ENCODE measurements at regions not wholly inside any gene's neighbourhood (a gene's known extent, or its start where the extent isn't known, plus 50 kb on each side); places are given as distances from the start of the nearest gene placed in this dataset.

DNA sequence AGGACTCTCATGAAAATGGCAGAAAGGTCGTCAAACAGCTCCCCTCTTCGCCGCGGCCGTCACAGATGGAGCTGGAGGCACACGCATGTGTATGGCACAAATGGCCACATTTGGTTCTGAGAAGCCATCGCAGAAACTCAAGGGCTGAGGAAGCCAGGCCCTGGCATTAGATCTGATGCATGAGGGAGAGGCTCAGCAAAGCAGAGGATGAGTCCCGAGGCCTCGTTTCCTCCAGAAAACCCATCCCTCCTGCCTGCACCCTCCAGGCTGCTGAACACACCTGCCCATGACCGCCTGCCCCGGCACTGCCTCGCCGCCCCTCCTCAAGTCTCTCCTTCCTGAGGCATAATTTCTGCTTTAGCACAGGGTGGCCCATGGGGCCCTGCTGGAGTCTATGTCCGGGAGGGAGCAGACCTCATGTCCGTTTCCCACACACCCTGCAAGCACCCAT is 240.3 kb downstream of the DLL1 start:
- H3K4me3 ChIP-seq = no peak overlapping the region
- intact Hi-C loops (cut with DNase I; ENCODE audit: low total_unique reads) = no loop called here
- no peaks in the 10 kb centered on the region for H3K27me3 ChIP-seq
- no peaks in the 10 kb centered on the region for H3K9me3 ChIP-seq
- WGBS, 2 donors = 73 to 87% methylated on average over 13 to 15 of the region's 15 CpGs
- no peak overlapping the region for H3K27ac ChIP-seq
- peaks cover 7% of the 10 kb centered on the region for H3K4me1 ChIP-seq
- DNase-seq = peak; percentile 9
- TF ChIP-seq, protein P1, sequence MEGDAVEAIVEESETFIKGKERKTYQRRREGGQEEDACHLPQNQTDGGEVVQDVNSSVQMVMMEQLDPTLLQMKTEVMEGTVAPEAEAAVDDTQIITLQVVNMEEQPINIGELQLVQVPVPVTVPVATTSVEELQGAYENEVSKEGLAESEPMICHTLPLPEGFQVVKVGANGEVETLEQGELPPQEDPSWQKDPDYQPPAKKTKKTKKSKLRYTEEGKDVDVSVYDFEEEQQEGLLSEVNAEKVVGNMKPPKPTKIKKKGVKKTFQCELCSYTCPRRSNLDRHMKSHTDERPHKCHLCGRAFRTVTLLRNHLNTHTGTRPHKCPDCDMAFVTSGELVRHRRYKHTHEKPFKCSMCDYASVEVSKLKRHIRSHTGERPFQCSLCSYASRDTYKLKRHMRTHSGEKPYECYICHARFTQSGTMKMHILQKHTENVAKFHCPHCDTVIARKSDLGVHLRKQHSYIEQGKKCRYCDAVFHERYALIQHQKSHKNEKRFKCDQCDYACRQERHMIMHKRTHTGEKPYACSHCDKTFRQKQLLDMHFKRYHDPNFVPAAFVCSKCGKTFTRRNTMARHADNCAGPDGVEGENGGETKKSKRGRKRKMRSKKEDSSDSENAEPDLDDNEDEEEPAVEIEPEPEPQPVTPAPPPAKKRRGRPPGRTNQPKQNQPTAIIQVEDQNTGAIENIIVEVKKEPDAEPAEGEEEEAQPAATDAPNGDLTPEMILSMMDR (IDR thresholded peaks at IDR 0.05) = no peak
- TF ChIP-seq POLR2A (IDR thresholded peaks at IDR 0.05) = no peak
- H3K36me3 ChIP-seq (ENCODE audit: low read depth, missing control alignments) = no peaks in the 10 kb centered on the region

DNA sequence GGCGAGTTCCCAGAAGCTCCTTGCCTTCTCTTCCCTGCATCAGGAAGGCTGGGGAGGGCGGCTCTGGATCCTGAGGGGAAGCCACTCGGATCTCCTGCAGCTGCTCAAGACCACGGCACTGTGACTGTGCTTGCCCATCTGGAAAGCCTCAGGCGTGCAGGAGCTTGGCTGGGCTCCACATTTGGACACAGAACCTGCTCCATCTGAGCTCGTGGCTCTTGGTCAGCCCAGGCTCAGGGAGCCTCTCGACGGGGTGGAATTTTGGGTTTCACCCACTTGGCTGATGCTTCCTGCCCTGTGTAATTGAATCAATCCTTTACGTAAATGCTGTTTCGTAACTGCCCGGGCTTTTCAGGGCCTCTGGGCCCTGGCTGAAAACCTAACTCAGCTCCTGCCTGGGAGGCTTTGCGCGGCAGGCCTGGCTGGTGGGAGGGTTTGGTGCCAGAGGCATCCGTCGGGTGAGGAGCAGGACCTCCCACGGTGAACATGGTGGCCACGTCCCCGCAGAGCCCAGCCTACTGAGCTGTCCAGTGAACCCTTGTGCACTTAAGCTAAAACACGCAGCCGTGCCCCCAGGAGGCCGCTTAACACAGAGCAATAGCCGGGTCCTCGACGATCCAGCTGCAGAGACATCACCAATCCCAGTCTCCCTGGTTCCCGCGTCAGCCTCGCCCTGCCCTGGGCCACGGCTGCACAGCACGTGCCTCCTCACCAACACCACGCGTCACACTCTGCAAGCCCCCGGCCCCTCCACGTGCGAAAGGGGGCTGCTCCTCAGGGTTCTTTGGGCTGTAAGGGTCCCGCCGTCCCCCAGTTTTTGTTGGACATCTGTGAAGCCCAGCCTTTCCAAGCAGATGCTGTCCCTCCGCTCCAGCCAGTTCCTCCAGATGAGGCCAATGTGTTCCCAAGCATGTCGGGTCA is 241.0 kb downstream of the DLL1 start:
- Histone ChIP-seq H3K27ac (no peak overlapping the region), H3K4me1 (peaks cover 7% of the 10 kb centered on the region), H3K36me3 (ENCODE audit: low read depth, missing control alignments) (no peaks in the 10 kb centered on the region), H3K4me3 (no peak overlapping the region), H3K9me3 (no peaks in the 10 kb centered on the region), H3K27me3 (no peaks in the 10 kb centered on the region)
- TF ChIP-seq POLR2A (IDR thresholded peaks at IDR 0.05) = no peak
- TF ChIP-seq, protein P1 (IDR thresholded peaks at IDR 0.05) = no peak
- 64 to 72% methylated on average over 19 to 38 of the region's 38 CpGs for whole genome bisulfite sequencing, 2 donors
- intact Hi-C loops (cut with DNase I; ENCODE audit: low total_unique reads) = no loop called here
- DNase-seq = peak; percentile 82

DNA sequence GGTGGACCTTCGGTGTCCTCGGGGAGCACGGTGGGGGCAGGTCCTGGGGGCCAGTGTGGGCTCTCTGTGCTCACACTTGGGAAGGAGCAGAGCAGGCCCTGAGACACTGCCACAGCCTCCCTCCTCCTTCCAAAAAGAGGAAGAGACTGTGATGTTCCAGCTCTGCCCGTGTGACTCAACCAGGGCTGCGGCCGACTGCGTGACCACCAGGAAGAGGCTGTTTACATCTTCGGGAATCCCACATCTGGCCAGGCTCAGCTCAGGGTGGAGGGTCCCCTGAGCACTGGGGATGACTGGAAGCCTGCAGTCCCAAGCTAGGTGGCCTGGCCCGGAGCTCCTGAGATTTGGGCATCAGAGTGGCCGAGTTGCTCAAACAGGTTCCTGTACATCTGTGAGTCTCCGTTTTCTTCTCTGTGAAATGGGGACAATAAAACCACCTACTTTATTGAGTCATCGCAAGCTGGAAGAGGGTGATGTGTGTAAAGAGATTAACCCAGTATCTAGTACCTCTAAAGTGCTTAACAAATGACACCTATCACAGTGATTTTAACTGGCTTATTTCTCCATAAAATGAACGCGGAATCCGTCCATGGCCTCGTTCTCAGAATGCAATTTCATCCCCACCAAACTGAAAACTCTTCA is 242.1 kb downstream of the DLL1 start:
- Histone ChIP-seq H3K27me3 (no peaks in the 10 kb centered on the region), H3K4me3 (no peak overlapping the region), H3K36me3 (ENCODE audit: low read depth, missing control alignments) (no peaks in the 10 kb centered on the region), H3K9me3 (no peaks in the 10 kb centered on the region), H3K4me1 (peaks cover 7% of the 10 kb centered on the region), H3K27ac (no peak overlapping the region)
- WGBS, 2 donors = 82 to 91% methylated on average over 6 to 16 of the region's 16 CpGs
- no peak for TF ChIP-seq POLR2A (IDR thresholded peaks at IDR 0.05)
- TF ChIP-seq, protein P1 (IDR thresholded peaks at IDR 0.05) = no peak
- DNase-seq = peak; percentile 45
- intact Hi-C loops (cut with DNase I; ENCODE audit: low total_unique reads) = no loop called here

DNA sequence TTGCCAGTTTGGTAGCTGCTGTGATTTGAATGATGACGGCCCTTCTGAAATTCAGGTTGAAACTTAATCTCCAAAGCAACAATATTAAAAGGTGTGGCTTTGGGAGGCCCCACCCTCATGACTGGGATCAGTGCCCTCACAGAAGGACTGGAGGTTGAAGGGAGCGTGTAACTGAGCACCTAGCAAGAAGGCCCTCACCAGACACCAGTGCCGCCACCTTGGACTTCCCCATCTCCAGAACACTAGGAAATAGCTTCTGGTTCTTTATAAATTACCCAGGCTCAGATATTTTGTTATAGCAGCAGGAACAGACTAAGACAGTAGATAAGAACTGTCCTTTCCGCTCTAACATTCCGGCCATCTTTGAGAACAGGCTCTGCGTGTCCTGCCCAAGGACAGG is 243.1 kb downstream of the DLL1 start:
- peaks cover 7% of the 10 kb centered on the region for H3K4me1 ChIP-seq
- WGBS, 2 donors = 94 to 97% methylated on average over 6 of the region's 6 CpGs

More for the DNA sequence above, 243.1 kb downstream of the DLL1 start:
- TF ChIP-seq POLR2A (IDR thresholded peaks at IDR 0.05) = no peak
- TF ChIP-seq, protein P1 (IDR thresholded peaks at IDR 0.05) = no peak
- Histone ChIP-seq H3K27me3 (no peaks in the 10 kb centered on the region), H3K36me3 (ENCODE audit: low read depth, missing control alignments) (no peaks in the 10 kb centered on the region), H3K27ac (no peak overlapping the region), H3K4me3 (no peak overlapping the region), H3K9me3 (no peaks in the 10 kb centered on the region)
- intact Hi-C loops (cut with DNase I; ENCODE audit: low total_unique reads) = no loop called here
- DNase-seq = no peak

Measured in testis (tissue), 2 donors.